ENCODE measurements at regions not wholly inside any gene's neighbourhood (a gene's known extent, or its start where the extent isn't known, plus 50 kb on each side); places are given as distances from the start of the nearest gene placed in this dataset.

DNA sequence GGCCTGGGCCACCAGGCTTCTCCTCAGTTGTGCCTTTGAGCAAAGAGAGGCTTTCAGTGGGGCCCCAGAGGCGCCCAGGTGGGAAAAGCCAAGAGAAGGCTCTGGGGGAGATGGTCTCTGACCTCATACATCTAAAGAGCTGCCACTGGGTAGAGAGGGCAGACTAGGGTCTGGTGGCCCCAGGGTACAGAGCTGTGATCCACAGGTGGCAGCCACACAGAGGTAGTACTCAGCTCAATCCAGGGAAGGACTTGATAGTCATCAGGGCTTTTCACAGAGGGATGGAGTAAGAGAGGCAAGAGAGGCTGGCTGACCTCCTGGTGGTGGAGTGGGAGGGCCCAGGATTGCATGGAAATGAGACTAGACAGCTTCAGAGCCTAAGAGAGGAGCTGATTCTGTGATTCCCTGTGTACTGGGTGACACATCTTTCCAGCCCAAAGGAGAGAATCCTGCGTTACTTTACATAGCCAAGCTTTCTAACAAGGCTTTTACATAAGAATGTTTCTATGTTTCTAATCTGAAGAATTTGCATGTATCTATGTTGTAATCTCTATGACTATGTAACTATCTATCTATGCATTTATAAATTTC, 53.2 kb upstream of the PJA1 start:
- TF ChIP-seq, protein P1, sequence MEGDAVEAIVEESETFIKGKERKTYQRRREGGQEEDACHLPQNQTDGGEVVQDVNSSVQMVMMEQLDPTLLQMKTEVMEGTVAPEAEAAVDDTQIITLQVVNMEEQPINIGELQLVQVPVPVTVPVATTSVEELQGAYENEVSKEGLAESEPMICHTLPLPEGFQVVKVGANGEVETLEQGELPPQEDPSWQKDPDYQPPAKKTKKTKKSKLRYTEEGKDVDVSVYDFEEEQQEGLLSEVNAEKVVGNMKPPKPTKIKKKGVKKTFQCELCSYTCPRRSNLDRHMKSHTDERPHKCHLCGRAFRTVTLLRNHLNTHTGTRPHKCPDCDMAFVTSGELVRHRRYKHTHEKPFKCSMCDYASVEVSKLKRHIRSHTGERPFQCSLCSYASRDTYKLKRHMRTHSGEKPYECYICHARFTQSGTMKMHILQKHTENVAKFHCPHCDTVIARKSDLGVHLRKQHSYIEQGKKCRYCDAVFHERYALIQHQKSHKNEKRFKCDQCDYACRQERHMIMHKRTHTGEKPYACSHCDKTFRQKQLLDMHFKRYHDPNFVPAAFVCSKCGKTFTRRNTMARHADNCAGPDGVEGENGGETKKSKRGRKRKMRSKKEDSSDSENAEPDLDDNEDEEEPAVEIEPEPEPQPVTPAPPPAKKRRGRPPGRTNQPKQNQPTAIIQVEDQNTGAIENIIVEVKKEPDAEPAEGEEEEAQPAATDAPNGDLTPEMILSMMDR (IDR thresholded peaks at IDR 0.05) = no peak
- TF ChIP-seq POLR2A (IDR thresholded peaks at IDR 0.05) (no peak), POLR2AphosphoS5 (IDR thresholded peaks at IDR 0.05) (no peak), EP300 (IDR thresholded peaks at IDR 0.05) (no peak)

Measured in gastroesophageal sphincter (tissue), 3 donors.